ENCODE measurements at regions not wholly inside any gene's neighbourhood (a gene's known extent, or its start where the extent isn't known, plus 50 kb on each side); places are given as distances from the start of the nearest gene placed in this dataset.

DNA sequence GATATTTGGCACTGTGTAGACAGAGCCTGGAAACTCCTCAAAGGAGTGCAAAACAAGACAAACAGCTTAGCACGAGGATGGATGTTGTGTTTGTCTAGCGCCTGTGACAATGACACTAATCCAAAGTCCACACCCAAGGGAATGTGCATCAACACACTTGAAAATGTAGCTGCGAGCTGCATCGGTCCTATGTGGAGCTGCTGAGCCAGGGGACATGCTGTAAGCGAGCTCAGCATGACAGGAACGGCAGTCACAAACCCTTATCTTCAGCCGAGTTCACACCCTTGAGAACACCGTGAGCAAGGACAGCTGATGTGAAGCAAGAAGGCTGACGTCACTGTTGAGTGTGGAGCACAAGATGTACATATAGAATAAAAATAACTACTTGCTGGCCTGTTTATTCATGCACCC lies 684.3 kb downstream of the QKI start:
- DNase-seq (ENCODE audit: low spot score in 2 of 2): no peak
- Histone ChIP-seq H3K36me3 (no peaks in the 10 kb centered on the region), H3K4me1 (peaks cover 0 to 37% (median 0%) of the 10 kb centered on the region in 4 donors), H3K4me3 (no peak overlapping the region), H3K27me3 (no peaks in the 10 kb centered on the region), H3K27ac (peak overlapping the region; percentile 32 to 69 (median 64)), H3K9me3 (no peaks in the 10 kb centered on the region)
- WGBS, 2 donors: 51 to 62% methylated on average over 9 of the region's 9 CpGs
- peak in 1 of 2 donors; percentile 11 for TF ChIP-seq EP300 (IDR thresholded peaks at IDR 0.05)
- TF ChIP-seq POLR2A (IDR thresholded peaks at IDR 0.05): no peak

DNA sequence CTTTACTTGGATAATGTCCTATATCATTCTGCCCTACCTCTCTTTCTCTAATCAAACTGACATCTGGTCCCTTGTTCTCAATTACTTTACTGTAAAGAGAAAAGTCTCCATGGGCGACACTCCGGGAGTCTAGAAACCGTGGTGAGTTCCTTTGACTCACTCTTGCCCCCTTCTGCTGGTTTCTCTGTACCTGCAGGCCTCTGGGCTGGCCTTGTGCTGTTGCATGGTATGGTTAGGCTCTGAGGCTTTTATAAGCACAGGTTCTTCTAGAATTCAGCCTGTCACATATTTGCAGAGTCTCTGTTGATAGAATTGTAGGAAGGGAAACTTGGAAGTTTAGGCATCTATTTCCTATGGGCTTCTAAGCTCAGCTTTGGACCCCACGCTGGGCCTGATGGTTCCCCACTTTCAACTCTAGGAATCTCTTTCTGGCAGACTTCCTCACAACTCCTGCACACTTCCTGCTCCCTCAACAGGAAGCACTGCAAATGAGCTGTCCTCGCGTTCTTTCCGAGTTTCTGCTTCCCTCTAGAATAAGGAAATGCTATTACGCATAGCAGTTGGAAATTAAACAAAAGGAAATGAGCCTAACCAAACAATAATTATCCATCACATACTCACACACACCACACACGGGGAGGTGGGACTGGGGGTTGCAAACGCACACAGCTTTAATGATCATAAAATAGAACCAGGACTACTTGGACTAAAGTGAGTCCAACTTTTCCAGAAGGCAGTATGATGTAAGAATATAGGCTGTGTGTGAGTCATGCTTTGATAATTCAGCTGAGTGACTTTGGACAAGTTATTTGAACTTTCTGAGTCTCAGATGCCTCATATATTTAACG lies 683.3 kb downstream of the QKI start:
- peak overlapping the region; percentile 25 to 69 (median 56) for H3K27ac ChIP-seq
- TF ChIP-seq POLR2A (IDR thresholded peaks at IDR 0.05) (no peak), EP300 (IDR thresholded peaks at IDR 0.05) (peak; percentile 20 to 54)
- TF ChIP-seq, protein P1, sequence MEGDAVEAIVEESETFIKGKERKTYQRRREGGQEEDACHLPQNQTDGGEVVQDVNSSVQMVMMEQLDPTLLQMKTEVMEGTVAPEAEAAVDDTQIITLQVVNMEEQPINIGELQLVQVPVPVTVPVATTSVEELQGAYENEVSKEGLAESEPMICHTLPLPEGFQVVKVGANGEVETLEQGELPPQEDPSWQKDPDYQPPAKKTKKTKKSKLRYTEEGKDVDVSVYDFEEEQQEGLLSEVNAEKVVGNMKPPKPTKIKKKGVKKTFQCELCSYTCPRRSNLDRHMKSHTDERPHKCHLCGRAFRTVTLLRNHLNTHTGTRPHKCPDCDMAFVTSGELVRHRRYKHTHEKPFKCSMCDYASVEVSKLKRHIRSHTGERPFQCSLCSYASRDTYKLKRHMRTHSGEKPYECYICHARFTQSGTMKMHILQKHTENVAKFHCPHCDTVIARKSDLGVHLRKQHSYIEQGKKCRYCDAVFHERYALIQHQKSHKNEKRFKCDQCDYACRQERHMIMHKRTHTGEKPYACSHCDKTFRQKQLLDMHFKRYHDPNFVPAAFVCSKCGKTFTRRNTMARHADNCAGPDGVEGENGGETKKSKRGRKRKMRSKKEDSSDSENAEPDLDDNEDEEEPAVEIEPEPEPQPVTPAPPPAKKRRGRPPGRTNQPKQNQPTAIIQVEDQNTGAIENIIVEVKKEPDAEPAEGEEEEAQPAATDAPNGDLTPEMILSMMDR (IDR thresholded peaks at IDR 0.05): no peak
- peaks cover 0 to 34% (median 0%) of the 10 kb centered on the region in 4 donors for H3K4me1 ChIP-seq
- H3K4me3 ChIP-seq: no peak overlapping the region
- H3K27me3 ChIP-seq: no peaks in the 10 kb centered on the region
- no peak for DNase-seq (ENCODE audit: low spot score in 2 of 2)
- no peaks in the 10 kb centered on the region for H3K9me3 ChIP-seq
- 33 to 34% methylated on average over 11 of the region's 11 CpGs for WGBS, 2 donors
- H3K36me3 ChIP-seq: no peaks in the 10 kb centered on the region

DNA sequence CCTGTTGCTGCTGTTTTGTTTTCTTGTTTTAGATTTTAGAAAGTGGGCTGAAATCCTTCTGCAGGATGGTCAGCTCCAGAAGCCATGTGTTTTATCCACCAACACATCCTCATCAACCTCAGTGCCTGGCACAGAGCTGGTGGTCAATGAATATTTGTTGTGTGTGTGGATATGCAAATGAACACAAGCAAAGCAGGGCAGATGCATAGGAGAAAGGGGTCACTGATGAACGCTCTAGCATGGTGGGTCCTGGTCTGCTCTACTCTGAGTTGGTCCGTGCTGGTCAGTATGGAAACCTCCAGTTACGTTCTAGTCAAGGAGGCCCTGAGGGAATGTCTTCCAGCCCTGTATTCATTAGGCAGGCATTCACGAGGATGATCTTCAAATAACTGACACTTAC lies 682.5 kb downstream of the QKI start:
- 71 to 83% methylated on average over 4 of the region's 4 CpGs for WGBS, 2 donors
- Histone ChIP-seq H3K4me3 (no peak overlapping the region), H3K4me1 (peaks cover 0 to 27% (median 0%) of the 10 kb centered on the region in 4 donors), H3K27me3 (no peaks in the 10 kb centered on the region), H3K9me3 (no peaks in the 10 kb centered on the region), H3K27ac (peak overlapping the region in 3 of 4 donors; percentile 25 to 69 (median 67)), H3K36me3 (no peaks in the 10 kb centered on the region)
- TF ChIP-seq POLR2A (IDR thresholded peaks at IDR 0.05): no peak
- no peak for TF ChIP-seq EP300 (IDR thresholded peaks at IDR 0.05)
- TF ChIP-seq, protein P1 (IDR thresholded peaks at IDR 0.05): no peak
- DNase-seq (ENCODE audit: low spot score in 2 of 2): no peak

DNA sequence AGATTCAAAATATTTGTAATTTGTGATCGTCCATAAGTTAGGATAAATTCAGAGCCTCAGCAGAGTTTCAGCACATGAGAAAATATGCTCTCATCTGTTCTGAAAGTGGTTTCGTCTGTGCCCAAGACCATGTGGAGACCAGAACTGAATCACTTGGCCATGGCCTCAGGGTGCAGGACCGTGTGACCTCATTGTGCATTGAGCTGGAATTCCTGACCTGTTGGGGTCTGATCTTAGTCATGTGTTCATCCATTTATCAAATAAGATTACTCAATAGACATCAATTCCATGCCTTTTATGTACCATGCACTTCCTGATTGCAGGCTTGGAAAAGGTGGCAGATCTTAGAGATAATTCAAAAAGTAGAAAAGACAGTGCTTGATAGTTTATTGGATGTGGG lies 680.5 kb downstream of the QKI start:
- Histone ChIP-seq H3K9me3 (no peaks in the 10 kb centered on the region), H3K4me1 (peaks cover 0 to 20% (median 0%) of the 10 kb centered on the region in 4 donors), H3K36me3 (no peaks in the 10 kb centered on the region), H3K27ac (no peak overlapping the region), H3K27me3 (no peaks in the 10 kb centered on the region), H3K4me3 (no peak overlapping the region)
- TF ChIP-seq, protein P1 (IDR thresholded peaks at IDR 0.05): no peak
- TF ChIP-seq EP300 (IDR thresholded peaks at IDR 0.05): no peak
- TF ChIP-seq POLR2A (IDR thresholded peaks at IDR 0.05): no peak
- 84 to 87% methylated on average over 3 of the region's 3 CpGs for WGBS, 2 donors
- DNase-seq (ENCODE audit: low spot score in 2 of 2): no peak

DNA sequence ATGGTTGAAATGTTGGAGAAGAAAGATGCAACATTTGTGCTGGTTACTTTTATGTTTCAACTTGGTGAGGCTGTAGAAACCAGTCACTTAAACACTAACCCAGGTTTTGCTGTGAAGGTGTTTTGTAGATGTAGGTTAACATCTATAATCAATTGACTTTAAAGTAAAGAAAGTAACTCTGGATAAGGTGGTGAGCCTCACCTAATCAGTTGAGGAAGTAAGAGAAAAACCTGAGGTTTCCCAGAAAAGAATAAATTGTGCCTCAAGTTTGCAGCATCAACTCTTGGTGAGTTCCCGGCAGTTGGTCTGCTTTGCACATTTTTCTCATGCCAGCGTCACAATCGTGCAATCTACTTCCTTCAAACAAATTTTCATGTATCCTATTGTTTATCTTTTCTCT lies 673.4 kb downstream of the QKI start:
- 71 to 78% methylated on average over 3 of the region's 3 CpGs for WGBS, 2 donors
- Histone ChIP-seq H3K36me3 (no peaks in the 10 kb centered on the region), H3K27me3 (no peaks in the 10 kb centered on the region), H3K4me1 (peaks cover 0 to 32% (median 10%) of the 10 kb centered on the region in 4 donors), H3K9me3 (no peaks in the 10 kb centered on the region), H3K4me3 (no peak overlapping the region), H3K27ac (peak overlapping the region in 1 of 4 donors; percentile 97)
- TF ChIP-seq, protein P1 (IDR thresholded peaks at IDR 0.05): no peak
- no peak for TF ChIP-seq EP300 (IDR thresholded peaks at IDR 0.05)
- no peak for TF ChIP-seq POLR2A (IDR thresholded peaks at IDR 0.05)
- no peak for DNase-seq (ENCODE audit: low spot score in 2 of 2)

Data from tibial nerve (tissue), 4 donors.